Keratinocyte (primary cell): ENCODE measurements at regions not wholly inside any gene's neighbourhood (a gene's known extent, or its start where the extent isn't known, plus 50 kb on each side); places are given as distances from the start of the nearest gene placed in this dataset.

Experiments used
- CTCF ChIP-seq, 3 experiments: IDR thresholded peaks in 1 of 3; conservative IDR thresholded peaks in 1 of 3; optimal IDR thresholded peaks in 1 of 3; 2 replicates in 2 of 3; 3 replicates in 1 of 3; pipeline versions ENCODE3 to v1.5.1; 2011; ENCODE audit warnings: low read length in 3 of 3, mild to moderate bottlenecking in 3 of 3, moderate library complexity in 2 of 3, control low read depth in 1 of 3, inconsistent platforms in 1 of 3; ENCODE audit not compliant: insufficient read depth in 2 of 3; ENCODE audit errors: extremely low read depth in 1 of 3
- EZH2 ChIP-seq: IDR thresholded peaks from one replicate; pipeline ENCODE4 v1.6.1; 2012; ENCODE audit warnings: inconsistent platforms, mild to moderate bottlenecking, low read length, moderate library complexity

DNA sequence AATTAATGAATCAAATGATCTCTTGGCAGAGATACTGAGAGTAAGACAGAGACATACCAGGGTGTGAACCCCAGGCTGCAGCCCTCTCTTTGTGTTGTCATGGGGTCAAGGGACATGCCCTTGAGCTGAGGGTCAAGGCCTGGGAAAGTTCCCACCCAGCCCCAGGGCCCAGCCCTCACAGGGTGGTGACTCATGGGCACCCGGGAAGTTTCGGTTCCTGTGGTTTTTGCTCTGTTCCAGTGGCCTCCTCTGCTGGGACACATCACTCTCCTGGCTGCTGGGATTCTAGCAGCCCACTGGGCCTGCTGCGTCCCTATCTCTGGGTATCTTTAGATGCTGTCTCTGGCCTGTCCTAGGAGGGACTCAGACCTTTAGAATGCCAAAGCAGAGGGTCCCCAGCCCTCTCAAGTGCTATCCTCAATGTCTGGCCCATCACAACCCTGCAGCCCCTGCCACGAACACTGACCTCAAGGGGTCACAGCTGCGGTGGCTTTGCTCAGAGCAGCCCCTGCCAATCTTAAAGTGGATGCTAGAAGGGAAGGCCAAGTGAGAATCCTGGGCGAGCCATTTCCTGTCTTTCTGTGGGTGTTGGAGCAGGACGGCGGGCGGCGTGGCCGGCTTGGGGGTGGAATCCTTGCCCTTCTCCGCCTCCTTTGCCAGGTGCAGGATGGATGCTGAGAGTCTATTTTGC is 148.4 kb upstream of the TLE3 start:
- no peak for TF ChIP-seq EZH2
- TF ChIP-seq CTCF (optimal IDR thresholded peaks at IDR 0.05 in 1 of 3, IDR thresholded peaks at IDR 0.05 in 1 of 3, conservative IDR thresholded peaks at IDR 0.05 in 1 of 3; ENCODE audit: extremely low read depth in 1 of 3, insufficient read depth in 2 of 3, low read length in 3 of 3) = peak in 1 of 3 experiments; percentile 11
